GM23248 (cell line): ENCODE measurements at regions not wholly inside any gene's neighbourhood (a gene's known extent, or its start where the extent isn't known, plus 50 kb on each side); places are given as distances from the start of the nearest gene placed in this dataset.

Source experiments
- EZH2 ChIP-seq: fragments of 200-600 bp; sonication (generic); IDR thresholded peaks from 2 replicates; pipeline ENCODE4 v1.6.1; 2018; ENCODE audit warnings: antibody characterized with exemption, mild to moderate bottlenecking; ENCODE audit not compliant: insufficient read depth, poor library complexity, severe bottlenecking
- EZH2phosphoT487 ChIP-seq: fragments of 200-600 bp; sonication (generic); IDR thresholded peaks from 2 replicates; pipeline ENCODE4 v1.6.1; 2018; ENCODE audit warnings: antibody characterized with exemption, moderate library complexity, mild to moderate bottlenecking, low read depth; ENCODE audit not compliant: insufficient read depth

DNA sequence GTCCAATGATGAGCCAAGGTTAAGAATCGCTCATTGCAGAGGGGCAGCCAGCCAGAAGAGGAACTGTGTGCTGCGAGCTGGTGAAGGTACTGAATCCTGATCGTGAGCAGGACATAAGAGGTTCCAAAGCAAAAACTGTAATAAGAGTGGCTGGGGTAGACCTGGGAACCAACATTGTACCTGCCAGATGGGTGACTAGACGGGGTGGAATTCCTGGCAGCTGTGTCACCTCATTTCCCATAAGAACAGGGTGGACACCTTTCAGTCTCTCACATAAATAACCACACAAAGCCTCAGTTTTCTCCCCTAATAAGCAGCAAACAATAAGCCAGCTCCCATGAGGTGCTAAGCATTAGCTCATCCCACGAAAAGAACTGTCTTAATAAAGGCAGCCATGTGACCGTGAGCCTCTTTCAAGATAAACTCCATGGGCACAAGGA, 290.3 kb downstream of the SOX9 start:
- TF ChIP-seq EZH2phosphoT487 (no peak), EZH2 (no peak)
